NOMO-1 (cell line): ENCODE measurements at regions not wholly inside any gene's neighbourhood (a gene's known extent, or its start where the extent isn't known, plus 50 kb on each side); places are given as distances from the start of the nearest gene placed in this dataset.

Experiments used
- DNase-seq, 2 experiments: peaks; one replicate each; lab custom pipeline; 2025; ENCODE audit not compliant: unreplicated experiment in 2 of 2; lab: John Stamatoyannopoulos, UW

DNA sequence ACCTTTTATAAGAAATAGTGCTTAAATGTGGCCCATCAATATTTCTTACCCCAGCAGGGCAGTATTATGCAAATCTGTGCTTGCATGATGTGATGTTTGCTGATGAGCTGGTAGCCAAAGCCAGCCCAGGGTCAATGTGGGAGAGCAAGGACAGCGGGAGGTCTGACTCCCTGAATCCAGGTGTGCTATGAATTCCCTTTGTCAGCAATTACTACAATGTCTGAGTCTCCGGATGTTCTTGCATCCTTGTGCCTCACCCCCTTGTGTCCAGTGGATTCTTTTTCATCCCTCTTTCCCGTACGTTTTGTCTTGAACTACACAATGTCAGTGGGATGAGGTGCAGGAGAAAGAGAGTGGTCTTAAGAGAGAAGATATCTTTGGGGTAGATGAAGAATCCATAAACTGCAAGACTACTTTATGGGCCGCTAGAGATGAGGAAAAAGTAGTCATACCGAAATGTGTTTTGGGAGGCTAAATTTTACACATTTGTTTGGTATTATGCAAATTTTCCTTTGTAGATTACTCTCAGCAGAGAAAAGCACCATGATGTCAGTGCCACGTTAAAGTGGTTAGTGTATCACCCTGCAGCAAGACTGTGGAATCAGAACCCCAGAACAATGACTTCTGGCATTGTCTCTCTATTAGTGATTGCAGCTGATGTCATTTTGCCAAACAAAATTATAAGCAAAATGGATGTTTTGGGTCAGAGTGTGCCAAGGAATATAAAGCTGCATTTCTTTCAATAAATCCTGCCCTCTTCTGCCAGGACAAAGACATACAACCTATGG is 53.5 kb upstream of the TSHZ3 start:
- no peak for DNase-seq

DNA sequence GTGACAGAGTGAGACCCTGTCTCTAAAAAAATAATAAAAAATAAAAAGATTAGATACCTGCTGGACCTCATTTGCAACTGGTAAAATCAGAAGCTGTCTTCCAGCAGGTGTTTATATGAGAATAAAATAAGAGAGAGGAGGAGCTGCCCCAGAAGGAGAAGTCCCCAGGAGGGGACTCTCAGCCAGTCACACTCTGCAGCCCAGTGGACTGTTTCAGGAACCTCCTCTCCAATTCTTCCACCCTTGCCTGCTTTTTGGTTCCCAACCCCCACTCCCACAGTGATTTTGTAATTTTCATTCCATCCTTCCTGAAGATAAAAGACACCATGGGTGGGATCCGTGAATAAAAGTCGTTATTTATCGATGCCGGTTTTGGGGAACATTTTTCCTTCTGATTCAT is 56.9 kb upstream of the TSHZ3 start:
- no peak for DNase-seq

- DNase-seq, result no peak
Observed at GRCh38 chr19:31408460-31409124, 59.4 kb upstream of the TSHZ3 start.

DNA sequence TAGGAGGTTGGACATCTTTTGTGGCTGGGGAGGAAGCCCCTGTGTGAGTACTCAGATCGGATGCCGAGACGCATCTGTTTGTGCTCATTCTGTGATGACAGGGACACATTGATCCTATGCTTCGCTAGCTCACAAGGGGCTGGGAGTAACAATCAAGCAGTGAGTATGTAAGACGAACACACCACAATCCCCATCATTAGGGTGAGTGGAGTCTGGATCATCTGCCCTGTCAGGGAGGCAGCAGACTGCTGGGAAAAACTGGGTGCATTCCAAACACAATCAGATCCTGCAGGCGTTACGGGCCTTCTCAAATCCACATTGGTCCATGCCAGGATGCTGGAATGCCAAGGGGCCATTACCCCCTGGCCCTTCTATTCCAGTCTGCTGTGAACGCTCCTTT is 64.1 kb upstream of the TSHZ3 start:
- DNase-seq, result no peak

GRCh38 chr19:31415322-31415721 is 66.1 kb upstream of the TSHZ3 start:
- DNase-seq, result no peak

DNA sequence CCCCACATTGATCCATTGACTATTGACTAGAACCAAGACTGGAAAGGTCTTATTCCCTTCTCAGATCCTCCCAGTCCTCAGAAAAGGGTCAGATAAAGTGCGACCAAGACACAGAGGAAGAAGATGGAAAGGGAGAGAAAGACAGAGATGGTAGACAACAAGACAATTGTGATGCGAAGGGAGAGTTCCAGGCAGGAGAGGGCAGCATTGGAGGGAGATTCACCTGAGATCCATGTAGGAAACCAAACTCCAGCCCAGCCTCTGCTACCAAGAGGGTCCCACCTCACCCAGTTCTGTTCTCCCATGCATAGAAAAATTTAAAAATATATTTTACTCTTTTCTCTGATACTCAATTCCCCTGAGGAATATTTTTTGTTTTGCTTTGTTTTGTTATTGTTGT is 67.3 kb upstream of the TSHZ3 start:
- no peak for DNase-seq

GRCh38 chr19:31418055-31418454 is 68.8 kb upstream of the TSHZ3 start:
- no peak for DNase-seq

DNA sequence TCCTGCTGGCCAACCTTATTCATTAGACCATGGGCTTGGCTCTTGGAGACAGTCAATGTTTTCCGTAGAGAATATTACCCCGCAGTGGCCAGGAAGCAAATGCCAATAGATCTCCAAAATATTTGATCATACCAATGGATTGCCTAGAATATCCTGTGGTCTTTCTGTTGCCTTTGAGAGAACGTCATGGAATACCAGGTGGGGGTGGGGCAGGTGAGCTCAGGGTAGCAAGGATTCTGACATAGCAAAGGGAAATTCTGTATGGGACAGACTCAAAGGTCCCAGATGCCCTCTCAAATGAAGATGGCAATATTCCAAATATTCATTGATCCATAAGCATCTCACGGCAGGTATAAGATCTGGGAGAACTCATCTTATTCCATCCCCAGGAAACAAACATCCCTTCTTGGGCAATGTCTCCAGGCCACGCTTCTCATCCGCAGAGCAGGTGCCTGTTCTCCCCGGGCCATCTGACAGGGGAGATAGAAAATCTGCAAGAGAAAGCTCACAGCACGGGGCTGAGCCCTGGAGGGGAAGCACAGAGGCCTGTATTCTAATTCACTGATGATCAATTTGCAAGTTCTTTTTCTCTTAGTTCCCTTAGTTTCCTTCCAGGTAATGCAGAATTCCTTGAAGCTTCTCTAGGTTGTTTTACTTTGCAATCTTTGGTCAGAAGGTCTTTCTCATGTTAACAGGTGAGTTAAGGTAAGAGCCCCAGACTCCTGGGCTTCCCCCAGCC is 69.6 kb upstream of the TSHZ3 start:
- DNase-seq, result no peak

- DNase-seq, result no peak
Observed at GRCh38 chr19:31419871-31420445, 70.7 kb upstream of the TSHZ3 start.

- no peak for DNase-seq
Observed at GRCh38 chr19:31421082-31421481, 71.8 kb upstream of the TSHZ3 start.

DNA sequence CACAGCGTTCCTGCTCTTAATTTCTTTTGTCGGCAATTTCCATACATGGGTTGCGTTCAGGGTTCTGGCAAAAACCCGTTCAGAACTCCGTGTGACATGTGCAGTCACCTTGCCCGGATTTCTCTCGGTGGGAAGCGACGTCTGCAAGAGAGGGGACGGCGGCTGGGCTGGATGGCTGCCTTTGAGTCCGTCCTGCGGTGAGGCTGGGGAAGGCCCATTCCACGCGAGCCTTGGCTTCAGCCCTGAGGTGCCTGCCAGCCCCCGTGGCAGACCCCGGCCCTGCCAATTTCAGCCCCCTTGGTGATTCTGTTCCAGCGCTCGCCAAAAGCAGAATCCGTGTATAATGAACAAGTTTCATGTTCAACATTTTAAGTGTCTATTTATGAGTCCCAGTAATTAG is 72.6 kb upstream of the TSHZ3 start:
- DNase-seq, result no peak

DNA sequence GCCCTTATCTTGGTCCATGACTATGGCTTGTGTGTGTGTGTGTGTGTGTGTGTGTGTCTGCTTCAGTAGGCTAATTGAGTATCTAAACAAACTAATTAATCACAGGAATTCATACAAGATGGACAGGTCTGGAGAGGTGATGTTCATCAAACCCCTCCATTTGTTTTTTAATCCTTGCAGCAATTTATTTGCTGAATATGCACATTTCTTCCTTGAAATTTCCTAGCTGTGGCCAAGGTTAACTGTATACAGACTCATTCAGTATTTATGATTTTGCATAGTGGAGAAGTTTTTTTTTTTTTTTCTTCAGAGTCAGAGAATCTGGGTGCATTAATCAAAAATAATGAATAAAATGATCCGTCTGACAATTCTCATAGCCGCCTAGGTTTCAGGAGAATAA is 74.7 kb upstream of the TSHZ3 start:
- DNase-seq, result no peak

DNA sequence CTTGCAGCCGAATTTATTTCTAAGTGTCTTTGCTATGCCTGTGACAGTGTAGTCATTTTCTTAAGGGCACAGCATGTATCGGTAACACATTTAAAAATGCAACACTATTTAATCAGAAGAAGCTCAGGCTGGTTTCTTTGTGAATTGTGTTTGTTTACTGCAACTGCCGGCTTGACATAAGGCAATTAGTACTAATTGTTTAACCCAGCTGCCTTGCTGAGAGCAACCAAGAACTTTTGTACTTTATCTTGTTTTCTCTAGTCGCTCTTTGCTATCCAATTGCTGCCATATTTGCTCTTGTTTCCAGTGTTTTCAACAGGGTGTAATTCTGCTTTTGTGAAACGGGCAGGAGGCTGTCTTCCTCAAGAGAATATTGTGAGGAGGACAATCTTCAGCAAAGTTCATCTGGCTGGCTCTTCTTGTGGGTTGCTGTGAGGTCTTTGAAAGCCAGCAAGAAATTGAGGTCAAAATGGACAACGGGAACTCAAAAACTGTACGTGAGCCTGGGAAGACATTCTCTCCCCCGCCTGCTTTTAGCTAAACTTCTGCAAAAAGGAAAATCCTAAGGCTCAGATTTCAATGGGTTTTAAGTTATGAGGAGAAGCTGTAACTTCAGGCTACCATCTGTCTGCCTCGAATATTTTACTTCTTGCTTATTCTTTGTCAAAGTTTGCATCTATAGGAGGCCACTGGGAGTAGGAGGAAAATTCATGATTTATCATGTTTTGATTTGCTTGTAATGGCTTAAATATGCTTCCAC is 75.8 kb upstream of the TSHZ3 start:
- no peak for DNase-seq

DNA sequence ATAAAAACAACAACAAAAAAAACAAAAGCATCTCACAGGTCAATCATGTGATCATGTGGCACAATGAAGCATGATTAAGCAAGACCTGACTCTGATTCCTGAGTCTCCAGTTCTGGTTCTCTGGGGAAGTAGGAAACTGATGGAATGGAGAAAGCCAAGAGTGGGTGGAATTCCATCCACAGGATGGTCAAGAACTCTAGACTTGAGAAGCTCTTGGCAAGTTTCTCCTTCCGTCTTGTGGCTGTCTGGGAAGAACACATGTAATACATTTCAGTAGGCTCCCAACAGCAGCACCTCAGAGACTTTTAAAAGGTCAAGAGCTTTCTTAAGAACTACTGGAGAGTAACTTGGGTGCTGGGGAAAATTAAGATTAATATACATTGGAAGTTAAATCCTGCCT is 78.6 kb upstream of the TSHZ3 start:
- DNase-seq, result no peak

DNA sequence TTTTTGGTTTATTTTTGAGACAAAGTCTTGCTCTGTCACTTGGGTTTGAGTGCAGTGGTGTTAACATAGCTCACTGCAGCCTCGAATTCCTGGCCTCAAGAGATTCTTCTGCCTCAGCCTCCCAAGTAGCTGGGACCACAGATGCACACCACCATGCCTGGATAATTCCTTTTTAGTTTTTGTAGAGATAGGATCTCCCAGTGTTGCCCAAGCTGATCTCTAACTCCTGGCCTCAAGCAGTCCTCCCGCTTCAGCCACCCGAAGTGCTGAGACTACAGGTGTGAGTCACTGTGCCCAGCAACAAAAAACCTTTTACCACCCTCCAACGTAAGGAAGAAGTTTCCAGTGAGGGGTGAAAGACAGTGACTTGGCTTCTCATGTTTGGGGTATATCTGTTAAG is 81.1 kb upstream of the TSHZ3 start:
- DNase-seq, result no peak

DNA sequence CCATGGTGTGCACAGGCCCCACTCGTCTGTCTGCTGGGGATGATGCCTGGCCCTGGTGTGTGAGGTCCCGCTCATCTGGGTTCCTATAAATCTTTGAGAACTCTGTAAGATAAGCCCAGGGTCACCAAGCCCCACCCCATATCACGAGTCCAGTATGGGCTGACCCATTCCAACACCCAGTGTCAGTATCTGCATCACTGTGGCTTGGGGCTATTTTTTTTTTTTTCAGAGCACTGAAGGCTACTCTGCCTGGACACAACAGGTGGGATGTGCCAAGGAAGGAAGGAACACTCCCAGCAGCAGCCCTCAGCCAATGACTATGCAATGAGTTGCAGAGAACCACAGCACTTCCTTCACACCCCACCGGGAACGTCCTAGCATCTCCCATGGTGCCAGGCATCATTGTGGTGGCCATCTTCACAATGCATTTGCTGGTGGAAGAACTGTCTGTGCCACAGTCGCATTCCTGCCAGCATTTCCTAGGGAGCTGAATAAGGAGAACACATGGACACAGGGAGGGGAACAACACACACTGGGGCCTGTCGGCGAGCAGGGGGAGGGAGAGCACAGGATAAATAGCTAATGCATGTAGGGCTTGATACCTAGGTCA is 83.1 kb upstream of the TSHZ3 start:
- DNase-seq, result no peak

DNA sequence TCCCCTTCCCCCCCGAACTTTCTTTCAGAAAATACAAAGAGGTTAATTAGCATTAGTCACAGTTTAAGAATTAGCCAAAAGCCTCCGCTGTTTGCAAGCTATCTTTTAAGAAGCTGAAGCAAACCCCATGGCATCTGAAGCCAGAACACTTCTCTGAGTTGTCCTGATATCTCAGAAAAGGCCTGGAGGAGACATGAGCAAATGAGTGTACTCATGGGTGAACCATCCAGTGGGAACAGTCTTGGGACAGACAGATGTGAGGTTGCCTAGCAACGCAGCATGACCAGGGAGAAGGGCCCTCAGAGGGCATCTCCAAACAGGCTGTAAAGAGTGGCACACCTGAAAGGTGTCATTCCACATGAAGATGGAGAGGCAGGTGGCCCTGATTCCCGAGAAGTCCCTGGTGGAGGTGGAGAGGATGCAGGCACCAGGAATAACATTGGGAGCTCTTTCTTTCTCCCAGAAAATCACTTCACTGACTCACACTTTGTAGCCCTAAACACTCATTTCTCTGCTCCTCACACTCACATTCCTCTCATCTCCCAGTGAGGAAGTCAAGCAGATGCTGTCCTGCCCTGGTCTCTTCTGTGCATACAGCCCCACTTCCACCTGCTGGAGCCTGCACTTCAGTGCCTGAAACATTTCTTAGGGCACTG is 87.0 kb upstream of the TSHZ3 start:
- DNase-seq, result no peak

- DNase-seq, result no peak
Observed at GRCh38 chr19:31438401-31439269, 89.4 kb upstream of the TSHZ3 start.

DNA sequence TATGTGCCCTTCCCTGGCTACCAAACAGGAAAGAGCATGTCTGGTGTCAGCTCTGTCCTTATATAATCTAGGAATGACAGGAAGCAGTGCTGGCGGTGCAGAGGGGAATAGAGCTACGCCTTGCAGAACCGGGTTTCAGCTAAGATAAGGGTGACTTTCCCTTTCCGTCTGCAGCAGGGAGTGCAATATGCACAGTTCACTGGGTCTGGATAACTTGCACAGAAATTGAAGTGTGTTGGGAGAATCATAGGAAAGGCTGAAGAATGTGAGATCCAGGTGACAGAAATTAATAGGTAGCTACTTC is 90.0 kb upstream of the TSHZ3 start:
- no peak for DNase-seq
